GM23338 (cell line): ENCODE measurements at regions not wholly inside any gene's neighbourhood (a gene's known extent, or its start where the extent isn't known, plus 50 kb on each side); places are given as distances from the start of the nearest gene placed in this dataset.

Experiments used
- ATAC-seq: fragments of 200-7000 bp; cut with Tn5 transposase; 3 replicates; pipeline ENCODE4 v1.9.1; 2020
- DNase-seq: peaks from one replicate; pipeline ENCODE4 v3.0.0-alpha.2; 2015; ENCODE audit warnings: low spot score
- H2AFZ ChIP-seq: fragments of 200-600 bp; sonication (generic); 2 replicates; pipeline ENCODE4 v1.8.0; 2016; ENCODE audit warnings: antibody characterized with exemption, mild to moderate bottlenecking, moderate library complexity
- H3F3A ChIP-seq: fragments of 200-600 bp; sonication (generic); replicated peaks from 2 replicates; pipeline ENCODE4 v1.8.0; 2017; ENCODE audit warnings: antibody characterized with exemption, mixed run types, low read depth
- H3K27ac ChIP-seq: fragments of 200-600 bp; sonication (generic); 2 replicates; pipeline ENCODE4 v1.6.1; 2016; ENCODE audit warnings: low read depth
- H3K27me3 ChIP-seq: fragments of 200-600 bp; sonication (generic); 2 replicates; pipeline ENCODE4 v1.8.0; 2016; ENCODE audit warnings: mild to moderate bottlenecking, mixed run types, moderate library complexity; ENCODE audit not compliant: insufficient read depth
- H3K36me3 ChIP-seq: fragments of 200-600 bp; sonication (generic); 2 replicates; pipeline ENCODE4 v1.8.0; 2016; ENCODE audit warnings: mild to moderate bottlenecking; ENCODE audit not compliant: insufficient read depth
- H3K4me1 ChIP-seq: fragments of 200-600 bp; sonication (generic); 2 replicates; pipeline ENCODE4 v1.8.0; 2016; ENCODE audit warnings: mild to moderate bottlenecking, moderate library complexity; ENCODE audit not compliant: insufficient read depth
- H3K4me2 ChIP-seq: fragments of 200-600 bp; sonication (generic); 2 replicates; pipeline ENCODE4 v1.7.1; 2017; ENCODE audit warnings: mixed run types
- H3K4me3 ChIP-seq: fragments of 200-600 bp; sonication (generic); 2 replicates; pipeline ENCODE4 v1.6.1; 2016; ENCODE audit warnings: mixed run types
- H3K79me2 ChIP-seq: fragments of 200-600 bp; sonication (generic); replicated peaks from 2 replicates; pipeline ENCODE4 v1.8.0; 2017; ENCODE audit warnings: mild to moderate bottlenecking; ENCODE audit not compliant: insufficient read depth
- H3K9me2 ChIP-seq: fragments of 200-600 bp; sonication (generic); 2 replicates; pipeline ENCODE4 v1.8.0; 2017; ENCODE audit not compliant: insufficient read depth
- H4K20me1 ChIP-seq: fragments of 200-600 bp; sonication (generic); replicated peaks from 2 replicates; pipeline ENCODE4 v1.8.0; 2017; ENCODE audit warnings: mild to moderate bottlenecking; ENCODE audit not compliant: insufficient read depth
- H3K27ac Mint-ChIP-seq: 2 replicates; pipeline ENCODE4 v1.8.0; 2020; ENCODE audit warnings: inconsistent platforms, mild to moderate bottlenecking, moderate library complexity, mixed read lengths
- H3K27me3 Mint-ChIP-seq: 3 replicates; pipeline ENCODE4 v1.8.0; 2022; ENCODE audit warnings: low read depth, mild to moderate bottlenecking, moderate library complexity, mixed read lengths, inconsistent platforms; ENCODE audit not compliant: insufficient read depth, poor library complexity
- H3K36me3 Mint-ChIP-seq: 3 replicates; pipeline ENCODE4 v1.8.0; 2021; ENCODE audit warnings: low read depth, mild to moderate bottlenecking, inconsistent platforms, moderate library complexity, mixed read lengths
- H3K4me1 Mint-ChIP-seq: 3 replicates; pipeline ENCODE4 v1.8.0; 2020; ENCODE audit warnings: mild to moderate bottlenecking, inconsistent platforms, mixed read lengths
- H3K4me3 Mint-ChIP-seq: 3 replicates; pipeline ENCODE4 v1.8.0; 2021; ENCODE audit warnings: moderate library complexity, mild to moderate bottlenecking, inconsistent platforms, mixed read lengths
- H3K9me3 Mint-ChIP-seq: 3 replicates; pipeline ENCODE4 v1.8.0; 2020; ENCODE audit warnings: moderate library complexity, mild to moderate bottlenecking, inconsistent platforms, mixed read lengths
- CREB1 ChIP-seq: fragments of 250-450 bp; sonication (Bioruptor Pico); IDR thresholded peaks from 2 replicates; pipeline ENCODE4 v1.5.0; 2020; ENCODE audit warnings: low read depth, mild to moderate bottlenecking, moderate library complexity
- EZH2phosphoT487 ChIP-seq: fragments of 200-600 bp; sonication (generic); IDR thresholded peaks from one replicate; pipeline ENCODE4 v1.8.1; 2018; ENCODE audit warnings: antibody characterized with exemption; ENCODE audit not compliant: unreplicated experiment
- JUNB ChIP-seq: IDR thresholded peaks from one replicate; pipeline ENCODE4 v1.6.1; 2016; ENCODE audit warnings: antibody characterized with exemption; ENCODE audit not compliant: unreplicated experiment
- NANOG ChIP-seq: IDR thresholded peaks from 2 replicates; pipeline ENCODE4 v1.6.1; 2016; ENCODE audit warnings: antibody characterized with exemption, borderline replicate concordance
- POLR2AphosphoS5 ChIP-seq: IDR thresholded peaks from 2 replicates; pipeline ENCODE4 v1.6.1; 2016; ENCODE audit warnings: antibody characterized with exemption, low read depth
- STAT1 ChIP-seq: IDR thresholded peaks from one replicate; pipeline ENCODE4 v1.6.1; 2016; ENCODE audit warnings: antibody characterized with exemption; ENCODE audit not compliant: unreplicated experiment
- ZNF114 ChIP-seq: fragments of 250-450 bp; sonication (Bioruptor Pico); IDR thresholded peaks from 2 replicates; pipeline ENCODE4 v1.5.0; 2020; ENCODE audit warnings: mild to moderate bottlenecking, moderate library complexity
- TF ChIP-seq, protein P1 (sequence below): fragments of 250-450 bp; sonication (Bioruptor Pico); IDR thresholded peaks from 2 replicates; pipeline ENCODE4 v1.5.0; 2020; ENCODE audit warnings: mild to moderate bottlenecking, moderate library complexity
- TF ChIP-seq, protein P2 (sequence below), 2 experiments: fragments of 200-600 bp in 1 of 2; sonication (generic) in 1 of 2; conservative IDR thresholded peaks; 2 replicates each; pipeline versions ENCODE4 v1.5.1 to v1.6.1; 2016 to 2017; ENCODE audit warnings: antibody characterized with exemption in 2 of 2, low read depth in 2 of 2, mild to moderate bottlenecking in 2 of 2, moderate library complexity in 1 of 2
- TF ChIP-seq, protein P3 (sequence below): IDR thresholded peaks from one replicate; pipeline ENCODE4 v1.6.1; 2018; ENCODE audit warnings: antibody characterized with exemption; ENCODE audit not compliant: unreplicated experiment
- TF ChIP-seq, protein P4 (sequence below): IDR thresholded peaks from 2 replicates; pipeline ENCODE4 v1.6.1; 2016; ENCODE audit warnings: antibody characterized with exemption

DNA sequence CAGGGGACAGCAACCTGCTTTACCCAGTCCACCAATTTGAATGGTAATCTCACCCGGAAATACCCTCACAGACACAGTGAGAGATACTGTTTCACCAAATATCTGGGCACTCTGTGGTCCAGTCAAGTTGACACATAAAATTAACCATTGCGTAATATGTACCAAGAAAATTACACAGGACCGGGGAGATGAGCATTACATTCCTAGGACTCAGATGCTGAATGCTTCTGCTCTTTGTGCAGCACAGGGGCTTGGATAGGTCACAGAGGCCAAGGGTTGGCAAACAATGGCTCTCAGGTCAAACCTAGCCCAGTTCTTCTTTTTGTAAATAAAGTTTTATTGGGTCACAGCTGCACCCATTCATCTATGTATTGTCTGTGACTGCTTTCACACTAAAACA, 557.2 kb downstream of the MN1 start:
- no peaks in the 10 kb centered on the region for H3K9me2 ChIP-seq
- Mint-ChIP-seq H3K27ac (no peak overlapping the region), H3K4me1 (peaks cover 15% of the 10 kb centered on the region), H3K4me3 (no peak overlapping the region), H3K9me3 (no peaks in the 10 kb centered on the region), H3K27me3 (peaks cover 4% of the 10 kb centered on the region), H3K36me3 (no peaks in the 10 kb centered on the region)
- H4K20me1 ChIP-seq: no peaks in the 10 kb centered on the region
- no peak overlapping the region for H3K27ac ChIP-seq
- H3K79me2 ChIP-seq: no peaks in the 10 kb centered on the region
- peaks cover 3% of the 10 kb centered on the region; the same call in 1 of the 2 replicates for H3K4me1 ChIP-seq
- no peak overlapping the region for H2AFZ ChIP-seq
- TF ChIP-seq, protein P1, sequence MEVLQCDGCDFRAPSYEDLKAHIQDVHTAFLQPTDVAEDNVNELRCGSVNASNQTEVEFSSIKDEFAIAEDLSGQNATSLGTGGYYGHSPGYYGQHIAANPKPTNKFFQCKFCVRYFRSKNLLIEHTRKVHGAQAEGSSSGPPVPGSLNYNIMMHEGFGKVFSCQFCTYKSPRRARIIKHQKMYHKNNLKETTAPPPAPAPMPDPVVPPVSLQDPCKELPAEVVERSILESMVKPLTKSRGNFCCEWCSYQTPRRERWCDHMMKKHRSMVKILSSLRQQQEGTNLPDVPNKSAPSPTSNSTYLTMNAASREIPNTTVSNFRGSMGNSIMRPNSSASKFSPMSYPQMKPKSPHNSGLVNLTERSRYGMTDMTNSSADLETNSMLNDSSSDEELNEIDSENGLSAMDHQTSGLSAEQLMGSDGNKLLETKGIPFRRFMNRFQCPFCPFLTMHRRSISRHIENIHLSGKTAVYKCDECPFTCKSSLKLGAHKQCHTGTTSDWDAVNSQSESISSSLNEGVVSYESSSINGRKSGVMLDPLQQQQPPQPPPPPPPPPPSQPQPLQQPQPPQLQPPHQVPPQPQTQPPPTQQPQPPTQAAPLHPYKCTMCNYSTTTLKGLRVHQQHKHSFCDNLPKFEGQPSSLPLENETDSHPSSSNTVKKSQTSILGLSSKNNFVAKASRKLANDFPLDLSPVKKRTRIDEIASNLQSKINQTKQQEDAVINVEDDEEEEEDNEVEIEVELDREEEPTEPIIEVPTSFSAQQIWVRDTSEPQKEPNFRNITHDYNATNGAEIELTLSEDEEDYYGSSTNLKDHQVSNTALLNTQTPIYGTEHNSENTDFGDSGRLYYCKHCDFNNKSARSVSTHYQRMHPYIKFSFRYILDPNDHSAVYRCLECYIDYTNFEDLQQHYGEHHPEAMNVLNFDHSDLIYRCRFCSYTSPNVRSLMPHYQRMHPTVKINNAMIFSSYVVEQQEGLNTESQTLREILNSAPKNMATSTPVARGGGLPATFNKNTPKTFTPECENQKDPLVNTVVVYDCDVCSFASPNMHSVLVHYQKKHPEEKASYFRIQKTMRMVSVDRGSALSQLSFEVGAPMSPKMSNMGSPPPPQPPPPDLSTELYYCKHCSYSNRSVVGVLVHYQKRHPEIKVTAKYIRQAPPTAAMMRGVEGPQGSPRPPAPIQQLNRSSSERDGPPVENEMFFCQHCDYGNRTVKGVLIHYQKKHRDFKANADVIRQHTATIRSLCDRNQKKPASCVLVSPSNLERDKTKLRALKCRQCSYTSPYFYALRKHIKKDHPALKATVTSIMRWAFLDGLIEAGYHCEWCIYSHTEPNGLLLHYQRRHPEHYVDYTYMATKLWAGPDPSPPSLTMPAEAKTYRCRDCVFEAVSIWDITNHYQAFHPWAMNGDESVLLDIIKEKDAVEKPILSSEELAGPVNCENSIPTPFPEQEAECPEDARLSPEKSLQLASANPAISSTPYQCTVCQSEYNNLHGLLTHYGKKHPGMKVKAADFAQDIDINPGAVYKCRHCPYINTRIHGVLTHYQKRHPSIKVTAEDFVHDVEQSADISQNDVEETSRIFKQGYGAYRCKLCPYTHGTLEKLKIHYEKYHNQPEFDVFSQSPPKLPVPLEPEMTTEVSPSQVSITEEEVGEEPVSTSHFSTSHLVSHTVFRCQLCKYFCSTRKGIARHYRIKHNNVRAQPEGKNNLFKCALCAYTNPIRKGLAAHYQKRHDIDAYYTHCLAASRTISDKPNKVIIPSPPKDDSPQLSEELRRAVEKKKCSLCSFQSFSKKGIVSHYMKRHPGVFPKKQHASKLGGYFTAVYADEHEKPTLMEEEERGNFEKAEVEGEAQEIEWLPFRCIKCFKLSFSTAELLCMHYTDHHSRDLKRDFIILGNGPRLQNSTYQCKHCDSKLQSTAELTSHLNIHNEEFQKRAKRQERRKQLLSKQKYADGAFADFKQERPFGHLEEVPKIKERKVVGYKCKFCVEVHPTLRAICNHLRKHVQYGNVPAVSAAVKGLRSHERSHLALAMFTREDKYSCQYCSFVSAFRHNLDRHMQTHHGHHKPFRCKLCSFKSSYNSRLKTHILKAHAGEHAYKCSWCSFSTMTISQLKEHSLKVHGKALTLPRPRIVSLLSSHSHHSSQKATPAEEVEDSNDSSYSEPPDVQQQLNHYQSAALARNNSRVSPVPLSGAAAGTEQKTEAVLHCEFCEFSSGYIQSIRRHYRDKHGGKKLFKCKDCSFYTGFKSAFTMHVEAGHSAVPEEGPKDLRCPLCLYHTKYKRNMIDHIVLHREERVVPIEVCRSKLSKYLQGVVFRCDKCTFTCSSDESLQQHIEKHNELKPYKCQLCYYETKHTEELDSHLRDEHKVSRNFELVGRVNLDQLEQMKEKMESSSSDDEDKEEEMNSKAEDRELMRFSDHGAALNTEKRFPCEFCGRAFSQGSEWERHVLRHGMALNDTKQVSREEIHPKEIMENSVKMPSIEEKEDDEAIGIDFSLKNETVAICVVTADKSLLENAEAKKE (CRISPR knock-in tag): no peak
- TF ChIP-seq, protein P2, sequence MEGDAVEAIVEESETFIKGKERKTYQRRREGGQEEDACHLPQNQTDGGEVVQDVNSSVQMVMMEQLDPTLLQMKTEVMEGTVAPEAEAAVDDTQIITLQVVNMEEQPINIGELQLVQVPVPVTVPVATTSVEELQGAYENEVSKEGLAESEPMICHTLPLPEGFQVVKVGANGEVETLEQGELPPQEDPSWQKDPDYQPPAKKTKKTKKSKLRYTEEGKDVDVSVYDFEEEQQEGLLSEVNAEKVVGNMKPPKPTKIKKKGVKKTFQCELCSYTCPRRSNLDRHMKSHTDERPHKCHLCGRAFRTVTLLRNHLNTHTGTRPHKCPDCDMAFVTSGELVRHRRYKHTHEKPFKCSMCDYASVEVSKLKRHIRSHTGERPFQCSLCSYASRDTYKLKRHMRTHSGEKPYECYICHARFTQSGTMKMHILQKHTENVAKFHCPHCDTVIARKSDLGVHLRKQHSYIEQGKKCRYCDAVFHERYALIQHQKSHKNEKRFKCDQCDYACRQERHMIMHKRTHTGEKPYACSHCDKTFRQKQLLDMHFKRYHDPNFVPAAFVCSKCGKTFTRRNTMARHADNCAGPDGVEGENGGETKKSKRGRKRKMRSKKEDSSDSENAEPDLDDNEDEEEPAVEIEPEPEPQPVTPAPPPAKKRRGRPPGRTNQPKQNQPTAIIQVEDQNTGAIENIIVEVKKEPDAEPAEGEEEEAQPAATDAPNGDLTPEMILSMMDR (conservative IDR thresholded peaks at IDR 0.05; ENCODE audit: low read depth in 2 of 2): no peak
- TF ChIP-seq, protein P3, sequence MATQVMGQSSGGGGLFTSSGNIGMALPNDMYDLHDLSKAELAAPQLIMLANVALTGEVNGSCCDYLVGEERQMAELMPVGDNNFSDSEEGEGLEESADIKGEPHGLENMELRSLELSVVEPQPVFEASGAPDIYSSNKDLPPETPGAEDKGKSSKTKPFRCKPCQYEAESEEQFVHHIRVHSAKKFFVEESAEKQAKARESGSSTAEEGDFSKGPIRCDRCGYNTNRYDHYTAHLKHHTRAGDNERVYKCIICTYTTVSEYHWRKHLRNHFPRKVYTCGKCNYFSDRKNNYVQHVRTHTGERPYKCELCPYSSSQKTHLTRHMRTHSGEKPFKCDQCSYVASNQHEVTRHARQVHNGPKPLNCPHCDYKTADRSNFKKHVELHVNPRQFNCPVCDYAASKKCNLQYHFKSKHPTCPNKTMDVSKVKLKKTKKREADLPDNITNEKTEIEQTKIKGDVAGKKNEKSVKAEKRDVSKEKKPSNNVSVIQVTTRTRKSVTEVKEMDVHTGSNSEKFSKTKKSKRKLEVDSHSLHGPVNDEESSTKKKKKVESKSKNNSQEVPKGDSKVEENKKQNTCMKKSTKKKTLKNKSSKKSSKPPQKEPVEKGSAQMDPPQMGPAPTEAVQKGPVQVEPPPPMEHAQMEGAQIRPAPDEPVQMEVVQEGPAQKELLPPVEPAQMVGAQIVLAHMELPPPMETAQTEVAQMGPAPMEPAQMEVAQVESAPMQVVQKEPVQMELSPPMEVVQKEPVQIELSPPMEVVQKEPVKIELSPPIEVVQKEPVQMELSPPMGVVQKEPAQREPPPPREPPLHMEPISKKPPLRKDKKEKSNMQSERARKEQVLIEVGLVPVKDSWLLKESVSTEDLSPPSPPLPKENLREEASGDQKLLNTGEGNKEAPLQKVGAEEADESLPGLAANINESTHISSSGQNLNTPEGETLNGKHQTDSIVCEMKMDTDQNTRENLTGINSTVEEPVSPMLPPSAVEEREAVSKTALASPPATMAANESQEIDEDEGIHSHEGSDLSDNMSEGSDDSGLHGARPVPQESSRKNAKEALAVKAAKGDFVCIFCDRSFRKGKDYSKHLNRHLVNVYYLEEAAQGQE: no peak
- TF ChIP-seq NANOG (no peak), ZNF114 (CRISPR knock-in tag) (no peak), CREB1 (CRISPR knock-in tag) (no peak), JUNB (no peak), STAT1 (no peak), EZH2phosphoT487 (no peak), POLR2AphosphoS5 (no peak)
- TF ChIP-seq, protein P4, sequence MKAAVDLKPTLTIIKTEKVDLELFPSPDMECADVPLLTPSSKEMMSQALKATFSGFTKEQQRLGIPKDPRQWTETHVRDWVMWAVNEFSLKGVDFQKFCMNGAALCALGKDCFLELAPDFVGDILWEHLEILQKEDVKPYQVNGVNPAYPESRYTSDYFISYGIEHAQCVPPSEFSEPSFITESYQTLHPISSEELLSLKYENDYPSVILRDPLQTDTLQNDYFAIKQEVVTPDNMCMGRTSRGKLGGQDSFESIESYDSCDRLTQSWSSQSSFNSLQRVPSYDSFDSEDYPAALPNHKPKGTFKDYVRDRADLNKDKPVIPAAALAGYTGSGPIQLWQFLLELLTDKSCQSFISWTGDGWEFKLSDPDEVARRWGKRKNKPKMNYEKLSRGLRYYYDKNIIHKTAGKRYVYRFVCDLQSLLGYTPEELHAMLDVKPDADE: no peak
- no peak overlapping the region for H3K4me2 ChIP-seq
- ATAC-seq (no peak), DNase-seq (no peak)
- no peaks in the 10 kb centered on the region for H3K27me3 ChIP-seq
- H3K4me3 ChIP-seq: no peak overlapping the region
- H3K36me3 ChIP-seq: no peaks in the 10 kb centered on the region
- no peaks in the 10 kb centered on the region for H3F3A ChIP-seq
